Stimulated activated CD8-positive, alpha-beta memory T cell treated with anti-CD3 and anti-CD28 coated beads, Interleukin-15, amount 100 ng/mL, for 48 hours (primary cell): ENCODE measurements at regions not wholly inside any gene's neighbourhood (a gene's known extent, or its start where the extent isn't known, plus 50 kb on each side); places are given as distances from the start of the nearest gene placed in this dataset.

Experiments used
- DNase-seq, 2 donors: peaks; one replicate each; pipeline ENCODE4 v3.0.0-alpha.2; 2020; ENCODE audit warnings: low read depth in 2 of 2

DNA sequence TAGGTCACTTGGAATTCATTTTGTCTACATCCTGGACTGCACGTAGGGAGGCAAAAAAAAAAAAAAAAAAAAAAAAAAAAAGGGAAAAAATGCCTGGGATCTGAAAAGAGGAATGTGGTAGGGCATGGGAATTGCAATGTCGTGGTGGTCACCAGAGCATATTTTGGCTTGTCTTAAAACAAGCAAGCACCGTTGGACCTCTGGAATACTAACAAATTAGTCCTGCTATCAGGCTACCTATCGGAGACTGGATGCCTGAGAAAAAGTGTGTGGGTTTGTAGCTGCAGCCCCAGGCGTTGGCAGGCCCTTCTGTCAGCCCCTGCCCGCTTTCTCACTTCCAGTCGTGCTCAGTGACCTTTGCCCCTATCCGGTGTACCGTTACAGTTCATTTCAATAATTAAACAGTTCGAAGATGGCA, 588.5 kb upstream of the ZEB2 start:
- DNase-seq: no peak

DNA sequence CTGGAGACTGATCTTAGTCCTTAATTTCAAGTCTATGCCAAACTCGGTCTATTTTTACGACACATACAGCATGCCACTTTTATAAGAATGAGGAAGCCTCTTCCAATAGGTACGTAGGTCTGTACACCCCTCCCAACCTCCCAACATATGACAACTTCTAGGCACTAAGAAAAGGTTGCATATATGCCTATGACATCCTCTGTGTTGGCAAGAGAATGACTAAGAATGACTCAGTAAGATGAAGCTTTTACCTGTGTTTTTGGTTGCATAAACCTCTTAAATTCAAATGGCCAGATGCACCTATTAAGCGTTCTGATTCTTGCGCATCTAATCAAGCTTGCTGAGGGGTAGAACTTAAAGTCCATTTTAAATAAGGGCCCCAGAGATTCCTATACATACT, 586.4 kb upstream of the ZEB2 start:
- DNase-seq: no peak

DNA sequence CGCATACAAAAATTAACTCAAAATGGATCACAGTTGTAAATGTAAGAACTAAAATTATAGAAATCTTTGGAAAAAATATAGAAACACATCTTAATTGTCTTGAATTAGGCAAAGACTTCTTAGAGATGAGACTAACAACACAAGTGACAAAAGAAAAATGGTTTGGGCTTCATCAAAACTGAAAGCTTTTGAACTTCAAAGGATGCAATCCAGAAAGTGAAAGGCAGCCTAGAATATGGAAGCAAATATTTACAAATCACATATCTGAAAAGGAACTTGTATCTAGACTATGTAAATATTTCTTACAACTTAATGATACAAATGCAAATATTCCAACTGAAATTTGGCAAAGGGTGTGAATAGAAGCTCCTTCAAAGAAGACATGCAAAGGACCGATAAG, 582.8 kb upstream of the ZEB2 start:
- DNase-seq: no peak

DNA sequence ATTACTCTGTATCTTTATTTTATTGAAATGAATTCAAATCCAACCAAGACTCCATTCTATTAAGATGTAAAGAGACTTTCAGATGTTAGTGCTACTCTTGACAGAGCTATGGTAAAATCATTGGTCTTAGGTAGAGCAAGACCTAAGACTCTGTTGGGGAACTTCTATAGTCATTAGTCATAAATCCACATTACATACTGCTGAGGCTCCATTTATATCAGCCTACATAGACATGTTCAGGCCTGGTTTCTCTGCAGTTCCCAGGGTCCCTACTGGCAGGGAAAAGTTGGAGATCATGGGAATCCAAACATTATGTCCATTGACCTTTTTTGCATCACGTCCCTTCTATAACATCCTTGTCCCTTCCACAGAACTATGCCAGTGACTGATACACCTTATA, 580.4 kb upstream of the ZEB2 start:
- DNase-seq: no peak

DNA sequence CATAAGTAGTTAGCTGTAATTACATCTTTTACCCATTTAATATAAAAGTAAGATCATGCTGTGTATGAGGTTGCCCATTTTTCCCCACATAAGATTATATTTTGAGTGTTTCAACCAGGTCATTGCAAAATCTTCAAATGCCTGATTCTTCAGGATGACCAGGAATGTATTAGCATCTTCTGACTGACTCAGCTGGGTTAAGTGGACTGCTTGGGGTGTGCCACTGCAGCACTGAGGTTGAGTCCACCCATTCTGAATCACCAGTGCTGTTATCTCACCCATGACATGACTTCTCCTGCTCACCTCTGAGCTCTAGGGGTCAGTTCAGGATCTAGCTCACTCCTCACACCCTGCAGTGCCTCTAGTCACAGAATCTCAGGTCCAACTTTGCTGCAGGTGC, 576.7 kb upstream of the ZEB2 start:
- no peak for DNase-seq

DNA sequence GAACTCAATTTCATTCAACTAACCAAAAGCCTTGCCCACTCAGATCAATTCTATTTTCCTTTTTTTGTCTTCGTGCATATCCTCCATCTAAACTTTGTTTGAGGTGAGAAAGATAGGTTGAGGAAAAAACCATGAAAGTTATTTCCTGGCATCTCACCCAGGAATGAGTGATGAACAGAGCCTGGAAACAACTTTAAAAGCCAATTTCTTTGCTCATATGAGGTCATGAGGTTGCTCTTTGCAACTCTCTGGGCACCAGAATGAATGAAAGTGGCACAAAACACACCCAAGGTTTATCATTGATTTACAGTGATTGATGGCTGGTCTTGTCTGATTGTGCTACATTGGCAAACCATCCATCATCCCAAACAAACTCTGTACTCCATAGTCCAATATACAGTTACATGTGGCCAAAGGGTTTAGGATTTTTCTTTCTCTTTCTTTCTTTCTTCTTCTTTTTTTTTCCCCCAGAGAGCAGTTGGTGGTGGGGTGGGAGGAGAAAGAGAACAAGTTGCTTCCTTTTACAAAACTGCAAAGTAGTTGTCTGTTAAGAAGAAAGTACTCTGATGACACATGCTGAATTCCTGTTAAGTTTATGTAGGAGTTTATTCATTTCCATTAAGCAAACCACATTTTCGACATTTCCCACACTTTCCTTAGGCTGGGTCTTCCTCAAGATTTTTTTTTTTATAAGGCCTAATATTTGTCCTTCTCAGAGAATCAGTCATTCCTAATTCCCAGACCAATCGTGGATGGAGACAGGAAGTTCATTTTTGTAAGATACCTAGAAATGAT, 575.9 kb upstream of the ZEB2 start:
- no peak for DNase-seq

DNA sequence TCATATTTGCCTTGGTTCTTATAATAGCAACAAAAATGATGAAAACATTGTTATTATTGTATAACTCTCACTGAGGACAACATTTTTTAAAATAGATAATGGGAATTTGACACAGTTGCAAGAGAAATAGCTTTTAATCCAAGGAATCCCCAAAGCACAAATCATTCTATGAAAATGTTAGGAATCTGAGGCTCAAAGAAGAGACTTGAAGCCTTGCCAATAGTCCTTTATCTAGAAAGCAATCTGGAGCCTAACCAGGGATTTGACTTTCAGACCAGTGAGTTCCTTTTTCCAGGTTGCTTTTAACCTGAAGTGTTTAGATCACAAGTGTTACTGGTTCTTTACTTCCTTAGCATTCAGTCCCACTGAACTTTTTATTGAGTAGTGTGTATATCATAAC, 574.5 kb upstream of the ZEB2 start:
- DNase-seq: no peak

DNA sequence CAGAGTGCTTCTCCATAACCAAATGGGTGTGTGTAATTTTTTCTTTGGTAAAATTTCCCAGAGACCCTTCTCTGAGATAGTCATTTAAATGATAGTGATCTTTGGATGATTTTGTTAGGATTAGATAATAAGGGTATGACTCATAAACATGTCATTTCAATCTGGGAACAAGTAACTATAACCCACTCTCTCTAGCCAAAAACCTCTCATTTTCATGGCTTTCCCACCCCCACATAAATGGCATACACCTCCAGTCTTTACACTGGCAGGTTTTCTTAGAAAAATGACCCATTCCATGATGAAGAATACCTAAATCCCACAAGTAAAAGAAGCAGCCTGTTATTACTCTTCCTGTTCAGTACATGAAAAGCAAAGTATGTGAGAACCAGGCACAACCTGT, 572.0 kb upstream of the ZEB2 start:
- no peak for DNase-seq

DNA sequence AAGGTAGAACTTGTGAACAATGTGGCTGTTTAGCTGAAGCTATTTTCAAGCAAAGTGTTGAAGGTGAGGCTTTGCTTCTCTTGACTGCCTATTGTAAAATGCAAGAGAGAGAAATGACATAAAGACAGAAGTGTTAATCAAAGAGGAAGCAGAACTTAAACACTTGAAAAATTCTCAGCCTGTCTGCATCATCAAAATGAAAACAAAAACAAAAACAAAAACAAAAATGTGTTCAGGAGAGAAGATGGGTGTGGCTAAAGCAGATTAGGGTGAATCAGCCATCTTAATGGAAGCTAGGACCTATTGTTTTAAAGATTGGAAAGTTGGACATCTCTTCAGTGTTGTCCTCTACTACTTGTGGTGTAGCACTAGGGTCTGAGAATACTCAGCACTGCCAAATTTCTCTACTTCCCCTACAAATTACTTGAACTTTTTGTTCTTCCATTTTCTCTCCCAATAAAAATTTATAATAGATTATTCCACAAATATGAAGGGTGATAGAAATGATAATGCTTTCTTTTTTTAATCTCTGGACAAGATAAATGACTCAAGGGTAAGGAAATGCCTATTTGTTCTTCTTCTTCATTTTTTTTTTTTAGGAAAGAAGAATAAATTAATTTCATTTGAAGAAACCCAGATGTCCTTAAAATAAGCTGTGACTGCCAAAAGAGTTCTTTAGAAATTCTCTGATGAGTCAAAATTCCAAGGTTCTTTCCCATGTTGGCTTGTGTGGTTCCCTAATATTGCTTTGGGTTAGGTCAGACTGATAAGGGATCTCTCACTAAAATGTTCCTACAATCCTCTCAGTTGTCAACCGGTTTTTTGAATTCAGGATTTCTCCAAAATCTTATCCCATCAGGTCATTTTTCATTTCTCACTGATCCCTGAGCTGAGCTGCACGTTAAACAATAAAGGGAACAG, 571.2 kb upstream of the ZEB2 start:
- DNase-seq: no peak

DNA sequence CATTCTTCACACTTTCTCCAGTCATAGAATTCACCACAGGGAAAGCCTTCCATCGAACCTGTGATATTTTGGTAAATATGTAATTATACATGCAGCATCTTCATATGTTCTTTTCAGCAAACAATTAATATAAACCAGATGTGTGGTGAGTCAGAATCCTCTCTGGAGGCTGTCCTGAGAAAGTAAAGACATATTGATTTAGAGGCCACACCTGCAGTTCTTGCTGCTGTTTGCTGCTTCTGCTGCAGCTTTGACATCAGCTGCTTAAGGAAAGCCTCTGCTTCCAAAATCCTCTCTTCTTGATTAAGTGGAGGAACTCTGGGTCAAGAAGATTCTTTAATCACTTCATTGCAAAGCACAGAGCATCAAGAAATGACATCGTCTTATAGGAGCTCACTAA, 568.8 kb upstream of the ZEB2 start:
- DNase-seq: no peak

DNA sequence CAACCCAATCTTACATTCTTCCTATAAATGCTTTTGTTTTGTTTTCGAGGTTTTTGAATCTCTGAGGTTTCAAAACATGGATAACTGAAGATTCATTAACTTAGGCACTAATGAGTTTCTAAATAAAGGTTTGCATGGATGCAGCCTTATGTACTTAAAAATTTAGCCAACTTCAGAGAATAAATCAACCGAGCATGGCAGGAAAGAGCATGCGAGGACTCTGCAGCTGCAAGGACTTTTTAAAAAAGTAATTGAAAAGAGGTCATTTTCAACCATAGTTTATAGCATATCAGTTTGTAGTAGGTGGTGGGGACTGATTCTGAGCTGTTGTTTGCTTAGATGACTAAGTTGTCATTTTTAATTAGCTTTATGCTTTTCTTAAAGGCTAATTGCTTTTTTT, 567.0 kb upstream of the ZEB2 start:
- DNase-seq: no peak

DNA sequence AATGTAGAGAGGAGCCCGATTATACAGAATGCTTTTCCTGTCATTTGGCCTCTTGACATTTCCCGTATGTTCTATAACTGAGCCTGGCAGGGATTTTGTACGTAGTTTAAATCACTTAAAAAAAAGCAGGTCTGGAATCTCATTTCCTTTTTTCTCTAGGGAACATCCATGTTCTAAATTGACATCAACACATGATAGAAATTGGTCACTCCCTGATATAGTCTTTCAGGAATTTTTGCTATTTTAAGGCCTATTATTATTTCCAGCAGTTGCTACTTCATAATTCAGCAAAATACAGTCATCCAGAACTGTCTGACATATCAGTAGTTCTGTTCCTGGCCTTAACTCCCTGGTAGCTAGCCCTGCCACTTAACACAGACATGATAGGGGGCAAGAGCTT, 565.7 kb upstream of the ZEB2 start:
- no peak for DNase-seq

DNA sequence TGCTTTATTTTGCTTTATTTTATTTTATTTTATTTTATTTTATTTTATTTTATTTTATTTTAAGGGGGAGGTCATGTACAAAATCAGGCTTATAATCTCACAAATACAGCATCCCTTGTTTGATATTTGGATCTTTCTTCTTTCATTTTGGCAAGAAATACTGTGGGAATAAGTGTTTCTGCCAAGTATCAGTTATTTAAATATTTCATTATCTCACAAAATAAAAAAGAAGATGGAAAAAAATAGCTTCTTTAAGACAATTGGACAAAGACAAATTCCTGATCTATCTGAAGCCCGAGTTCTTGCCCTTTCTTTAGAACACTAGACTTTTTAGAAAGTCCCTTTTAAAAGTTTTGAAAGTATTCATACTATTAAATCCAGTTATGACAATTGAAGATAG, 560.5 kb upstream of the ZEB2 start:
- DNase-seq: no peak

DNA sequence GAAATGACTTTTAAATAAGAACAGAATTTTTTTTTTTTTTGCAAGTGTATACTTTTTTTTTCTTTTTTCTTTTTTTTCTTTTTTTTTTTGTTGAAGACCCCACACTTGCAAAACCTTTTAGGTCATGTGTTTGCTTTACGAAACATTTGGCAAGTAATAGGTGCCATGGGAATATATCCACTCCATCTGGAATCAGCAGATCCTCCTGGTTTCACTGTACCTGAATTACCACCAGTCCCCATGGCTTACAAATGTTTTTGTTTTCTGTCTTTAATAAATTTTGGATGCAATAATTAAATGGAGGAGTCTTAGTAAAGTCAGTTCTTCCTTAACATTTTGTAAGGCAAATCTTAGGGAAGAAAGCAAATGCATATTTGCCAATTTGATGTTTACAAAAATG, 559.7 kb upstream of the ZEB2 start:
- DNase-seq: no peak

DNA sequence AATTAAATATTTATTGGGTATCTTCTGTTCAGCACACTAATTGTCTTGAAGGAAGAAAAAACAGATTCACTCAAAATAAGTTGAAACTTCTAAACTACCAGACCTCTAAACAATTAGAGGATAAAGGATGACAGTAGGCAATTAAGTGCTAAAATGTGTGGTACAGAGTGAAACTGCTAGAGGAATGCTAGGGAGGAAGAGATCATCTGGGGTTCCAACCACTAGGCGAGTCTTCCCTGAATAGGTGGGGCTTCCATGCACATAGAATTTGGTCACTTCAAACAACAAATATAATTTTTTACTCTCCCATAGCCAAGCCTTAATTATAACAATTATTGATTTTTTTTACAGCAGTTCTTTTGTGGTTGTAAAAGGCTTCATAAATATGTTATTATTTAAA, 559.0 kb upstream of the ZEB2 start:
- DNase-seq: no peak

DNA sequence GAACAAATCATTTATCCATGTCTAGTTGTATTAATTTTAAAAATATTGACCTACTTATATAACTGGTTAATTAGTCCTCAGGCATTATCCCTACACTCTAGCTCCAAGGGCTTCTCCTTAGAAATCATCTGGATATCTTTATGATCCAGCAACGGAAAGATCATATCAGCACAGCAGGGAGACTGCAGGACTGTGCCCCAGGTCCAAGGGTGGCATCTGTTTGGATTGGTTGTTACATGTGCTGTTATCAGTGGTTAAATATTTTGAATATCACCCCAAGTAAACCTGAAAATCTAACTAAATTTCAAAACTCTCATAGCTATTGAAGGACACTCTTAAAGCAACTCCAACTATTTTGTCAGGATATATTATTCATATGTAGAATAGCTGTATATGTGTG, 556.2 kb upstream of the ZEB2 start:
- no peak for DNase-seq

DNA sequence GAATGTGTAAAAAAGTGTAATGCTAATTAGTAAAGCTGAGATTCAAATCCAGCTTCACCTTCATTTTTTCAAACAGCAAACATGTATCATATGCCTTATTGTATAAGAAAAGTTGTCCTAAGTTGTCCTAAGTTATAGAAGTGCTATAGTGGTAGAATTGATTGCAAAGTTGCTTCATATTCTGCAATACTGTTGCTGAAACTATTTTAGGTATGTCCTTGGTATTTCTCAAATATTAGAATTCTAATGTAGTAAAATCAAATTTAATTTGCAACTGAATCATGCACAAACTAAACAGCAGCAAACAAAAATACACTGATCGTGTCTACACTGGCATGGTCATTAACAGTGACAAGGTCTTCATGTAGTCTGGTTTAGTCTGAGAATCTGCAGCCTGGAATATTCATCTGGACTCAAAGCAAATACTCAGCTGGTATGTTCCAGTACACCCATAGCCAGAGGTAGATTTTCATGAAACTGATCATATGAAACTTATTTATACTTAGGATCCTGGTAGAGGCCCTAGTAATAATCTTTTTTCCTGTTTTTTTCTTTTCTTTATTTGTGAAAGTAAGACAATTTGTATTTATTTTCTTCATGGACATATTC, 555.6 kb upstream of the ZEB2 start:
- DNase-seq: no peak

DNA sequence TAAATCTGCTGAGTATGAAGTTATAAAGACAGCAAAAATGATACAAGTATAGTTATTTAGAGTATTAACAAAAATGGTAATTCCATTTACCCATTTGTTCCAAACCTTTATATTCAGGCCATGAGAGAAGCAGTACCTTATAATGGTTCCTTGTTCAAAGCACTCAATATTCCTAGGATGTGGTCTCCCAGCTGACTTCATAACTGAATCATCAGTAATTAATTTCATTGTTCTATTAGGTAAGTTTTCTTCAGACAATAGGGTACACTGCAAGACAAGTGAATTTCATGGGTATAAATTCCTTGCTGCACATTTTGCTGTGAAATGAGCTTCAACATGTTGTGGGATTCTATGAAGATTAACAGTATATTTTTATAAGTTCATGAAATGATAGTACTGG, 550.8 kb upstream of the ZEB2 start:
- DNase-seq: no peak

DNA sequence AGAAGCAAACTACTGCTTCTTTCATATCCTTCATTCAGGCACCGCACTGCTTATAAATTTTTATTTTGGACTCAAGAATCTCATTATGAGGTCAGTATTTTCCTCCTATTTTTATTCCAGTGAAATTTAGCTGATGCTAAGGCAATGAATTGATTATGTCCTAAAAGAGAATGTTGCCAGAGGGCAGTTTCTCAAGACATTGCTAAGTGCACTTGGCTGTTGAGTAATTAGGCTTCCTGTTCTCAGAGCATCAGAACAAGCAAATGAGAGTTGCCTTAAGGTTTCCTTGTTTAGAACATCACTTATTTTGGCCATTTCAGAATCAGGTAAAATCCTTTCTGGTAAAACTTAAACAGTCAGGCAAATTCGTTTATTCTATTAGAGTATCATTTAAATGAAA, 548.6 kb upstream of the ZEB2 start:
- DNase-seq: no peak

DNA sequence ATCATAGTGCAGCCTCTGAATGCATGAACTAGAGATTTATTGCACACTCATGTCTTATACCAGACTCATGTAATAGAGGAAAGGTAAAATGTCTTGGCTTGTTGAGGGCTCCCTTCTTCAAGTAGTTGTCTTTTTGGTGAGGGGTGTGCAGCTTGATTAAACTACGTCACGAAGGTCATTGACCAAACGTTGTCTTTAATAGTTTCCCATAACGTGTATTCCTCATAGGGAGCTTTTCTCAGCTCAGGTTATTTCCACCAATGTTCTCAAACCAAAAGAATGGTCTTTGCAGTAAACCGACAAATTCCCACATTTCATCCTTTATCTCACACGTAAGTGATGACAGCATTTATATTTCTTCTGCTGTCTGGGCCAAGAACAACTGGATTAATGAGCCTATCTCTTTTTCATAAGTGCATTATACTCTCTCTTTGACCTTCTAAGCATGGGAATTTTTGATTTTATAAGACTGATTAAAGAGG, 547.7 kb upstream of the ZEB2 start:
- DNase-seq: no peak

DNA sequence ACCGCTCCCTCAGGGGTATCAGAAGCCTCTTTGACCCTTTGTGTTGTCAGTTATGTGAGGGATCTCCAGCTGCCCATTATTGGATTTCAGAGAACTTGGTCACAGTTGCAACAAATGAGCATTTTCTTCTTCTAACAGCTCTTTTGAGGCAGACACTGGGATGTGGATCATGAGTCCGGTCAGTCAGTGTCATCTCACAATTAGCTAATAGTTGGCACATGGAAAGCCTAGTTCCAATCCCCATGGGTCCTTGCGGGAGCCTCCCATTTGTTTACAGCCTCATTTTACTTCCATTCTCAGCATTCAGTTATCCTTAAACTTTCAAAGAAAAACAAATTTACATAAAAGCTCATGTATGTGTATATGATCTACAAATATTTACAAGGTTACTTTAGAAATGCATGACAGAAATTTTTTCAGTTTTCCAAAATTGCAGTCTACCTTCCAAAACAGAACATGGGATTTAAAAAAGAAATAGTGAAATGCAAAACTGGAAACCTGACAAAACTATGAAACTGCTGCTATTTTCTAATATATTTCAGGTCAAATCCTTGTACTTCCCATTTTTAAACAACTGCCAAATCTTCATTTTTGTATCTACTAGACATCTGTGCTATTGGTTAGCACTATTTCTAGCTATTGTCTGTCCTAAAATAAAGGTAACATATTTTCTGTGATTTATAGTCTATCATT, 547.1 kb upstream of the ZEB2 start:
- DNase-seq: no peak

DNA sequence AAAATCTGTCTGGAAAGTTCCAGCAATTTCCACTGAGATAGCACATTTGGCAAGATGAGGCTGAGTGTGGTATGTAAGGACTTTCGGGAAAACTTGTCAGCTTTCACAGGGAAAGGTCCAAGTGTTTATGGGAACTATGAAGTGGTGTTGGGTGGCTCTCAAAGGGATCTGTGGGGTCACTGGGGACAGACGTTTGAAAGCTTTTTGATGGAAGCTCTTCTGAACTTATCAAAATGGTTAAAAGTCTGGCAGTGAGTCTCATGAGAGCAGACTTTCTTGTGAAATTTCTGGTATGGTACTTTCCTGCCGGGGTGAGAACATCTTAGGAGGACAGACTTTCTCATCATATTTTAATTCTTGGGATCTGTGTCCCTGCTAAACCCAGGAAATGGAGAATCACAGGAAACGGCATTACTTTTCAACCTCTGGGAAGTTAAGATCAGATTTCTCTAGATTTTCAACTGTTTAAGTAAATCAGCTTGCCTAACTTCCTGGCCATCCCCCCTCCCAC, 546.3 kb upstream of the ZEB2 start:
- DNase-seq: no peak
